ENCODE measurements at regions not wholly inside any gene's neighbourhood (a gene's known extent, or its start where the extent isn't known, plus 50 kb on each side); places are given as distances from the start of the nearest gene placed in this dataset.

DNA sequence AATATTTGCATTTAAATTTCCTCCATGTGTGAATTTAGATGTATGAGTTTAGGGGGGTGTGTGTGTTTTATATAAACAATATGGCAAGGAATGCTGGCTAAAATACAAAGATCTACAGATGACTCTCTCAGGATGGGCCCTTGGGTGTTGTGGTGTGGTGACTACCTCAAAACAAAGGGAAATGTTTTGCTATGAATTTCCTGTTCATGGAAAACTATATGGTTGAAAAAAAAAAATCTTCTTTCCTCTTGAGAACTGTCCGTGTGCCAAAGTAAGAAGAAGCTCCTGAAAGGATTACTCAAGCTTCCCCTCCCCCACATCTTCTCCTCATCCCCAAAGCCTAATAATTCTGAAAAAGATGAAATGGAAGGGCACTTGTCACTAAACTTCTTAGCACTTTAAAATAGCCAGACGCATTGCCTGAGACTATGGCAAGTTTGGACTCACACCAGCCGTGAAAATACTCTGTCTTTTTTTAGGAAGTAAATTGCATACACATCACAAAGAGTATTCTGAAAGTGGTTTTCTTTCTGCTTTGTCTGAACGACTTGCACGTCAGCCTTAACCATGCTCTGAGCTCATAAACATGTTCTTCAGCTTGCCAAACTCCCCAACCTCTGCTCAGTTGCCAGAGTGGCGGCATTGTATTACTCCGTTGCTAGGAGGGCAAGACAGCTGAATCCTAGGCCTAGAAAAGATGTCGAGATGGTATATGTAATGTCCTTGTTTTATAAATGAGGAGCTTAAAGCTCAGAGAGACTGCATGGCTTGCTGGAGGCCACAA lies 250.4 kb upstream of the JADE1 start:
- H3K36me3 Mint-ChIP-seq (ENCODE audit: insufficient read depth in 2 of 2): no peaks in the 10 kb centered on the region

DNA sequence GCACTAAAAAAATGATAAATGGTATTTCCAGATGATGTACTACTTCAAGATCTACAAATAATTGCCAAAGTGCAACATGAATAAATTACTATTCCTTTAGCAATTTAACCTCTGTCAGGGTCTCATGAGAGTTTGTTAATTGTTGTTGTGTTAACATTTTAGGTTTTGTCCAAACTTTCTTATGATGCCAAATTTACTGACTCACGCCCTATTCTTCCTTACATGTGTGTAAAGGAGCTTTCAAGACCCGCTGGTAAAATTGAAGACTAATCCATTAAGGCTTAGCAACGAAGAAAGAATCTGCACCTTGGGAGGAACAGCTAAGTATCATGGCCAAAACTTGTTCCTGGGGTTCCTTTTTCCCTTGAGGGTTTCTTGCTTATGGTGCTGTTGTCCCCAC lies 252.7 kb upstream of the JADE1 start:
- H3K27me3 Mint-ChIP-seq (ENCODE audit: low read depth): peaks cover 1% of the 10 kb centered on the region
- no peak overlapping the region for H3K27ac Mint-ChIP-seq

More for the DNA sequence above, 250.4 kb upstream of the JADE1 start:
- ATAC-seq (replicated peaks in 1 of 2) (no peak), DNase-seq (no peak)
- Mint-ChIP-seq H3K27me3 (ENCODE audit: low read depth) (peaks cover 3% of the 10 kb centered on the region), H3K9me3 (no peaks in the 10 kb centered on the region), H3K4me3 (no peak overlapping the region), H3K27ac (no peak overlapping the region), H3K4me1 (ENCODE audit: low read depth) (peaks cover 2% of the 10 kb centered on the region)

DNA sequence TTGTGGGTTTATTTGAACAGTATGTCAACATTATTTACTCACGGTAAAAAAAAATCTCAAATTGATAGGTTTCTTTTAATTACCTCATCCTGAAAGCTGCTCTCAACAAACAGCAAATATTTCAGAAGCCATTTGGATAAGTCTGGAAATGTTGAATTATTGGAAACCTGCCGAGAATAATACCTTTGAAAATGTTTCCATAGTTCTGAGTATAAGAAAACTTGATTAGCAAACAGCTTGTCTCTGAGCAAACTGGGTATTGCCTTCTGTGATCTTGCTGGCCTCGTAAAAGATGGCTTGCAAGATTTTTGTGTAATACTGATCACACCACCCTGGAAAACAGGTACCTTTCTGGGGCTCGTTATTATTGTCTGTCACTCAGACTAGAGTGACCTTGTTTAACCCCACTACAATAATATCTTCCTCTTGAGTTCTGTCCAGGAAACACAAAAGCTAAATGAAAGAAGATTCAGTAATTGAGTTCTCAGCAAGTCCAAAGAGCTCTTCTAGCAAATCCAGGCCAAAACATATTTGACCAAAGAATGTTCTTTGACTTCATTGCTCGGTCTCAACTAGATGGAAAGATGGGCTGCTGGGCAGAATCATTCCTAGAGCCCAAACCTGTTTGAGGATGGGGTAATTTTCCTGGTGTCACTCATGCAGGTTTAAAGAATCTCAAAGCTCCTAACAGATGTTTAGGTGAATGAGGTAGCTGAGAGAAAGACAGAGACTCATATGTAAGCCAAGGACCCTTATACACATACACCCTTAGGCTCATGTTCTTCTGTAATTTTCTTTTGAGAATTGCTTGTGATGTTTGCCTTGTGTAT lies 255.6 kb upstream of the JADE1 start:
- DNase-seq (no peak), ATAC-seq (replicated peaks in 1 of 2) (no peak)
- peak overlapping the region; percentile 94 for H3K27ac Mint-ChIP-seq
- peaks cover 17% of the 10 kb centered on the region for H3K27me3 Mint-ChIP-seq (ENCODE audit: low read depth)
- H3K4me1 Mint-ChIP-seq (ENCODE audit: low read depth): peaks cover 17% of the 10 kb centered on the region
- H3K36me3 Mint-ChIP-seq (ENCODE audit: insufficient read depth in 2 of 2): peaks cover 0 to 2% of the 10 kb centered on the region in 2 donors
- peaks cover 0 to 3% of the 10 kb centered on the region in 2 donors for H3K9me3 Mint-ChIP-seq
- H3K4me3 Mint-ChIP-seq: peak overlapping the region; percentile 89 to 92

More for the DNA sequence above, 252.7 kb upstream of the JADE1 start:
- peaks cover 17% of the 10 kb centered on the region for H3K4me1 Mint-ChIP-seq (ENCODE audit: low read depth)
- ATAC-seq (replicated peaks in 1 of 2): no peak
- H3K36me3 Mint-ChIP-seq (ENCODE audit: insufficient read depth in 2 of 2): no peaks in the 10 kb centered on the region
- no peak for DNase-seq
- no peaks in the 10 kb centered on the region for H3K9me3 Mint-ChIP-seq
- no peak overlapping the region for H3K4me3 Mint-ChIP-seq

DNA sequence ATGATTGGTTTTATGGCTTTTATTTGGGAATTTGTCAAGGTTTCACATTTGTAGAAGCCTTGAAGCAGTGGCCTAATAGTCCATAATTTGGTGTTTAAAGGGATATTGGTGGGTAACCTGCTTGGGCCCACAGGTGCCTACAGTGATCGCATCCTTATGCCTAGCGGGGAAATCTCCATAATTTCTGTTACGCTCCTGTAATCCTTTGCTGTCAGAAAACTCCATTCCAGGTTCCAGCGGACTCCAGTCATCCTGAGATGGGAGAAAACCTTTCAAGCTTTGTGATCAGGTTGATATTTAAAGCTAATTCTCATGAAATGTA lies 257.0 kb upstream of the JADE1 start:
- H3K36me3 Mint-ChIP-seq (ENCODE audit: insufficient read depth in 2 of 2): peaks cover 0 to 2% of the 10 kb centered on the region in 2 donors
- ATAC-seq (replicated peaks in 1 of 2) (no peak), DNase-seq (no peak)
- H3K4me3 Mint-ChIP-seq: peak overlapping the region; percentile 89 to 92
- peaks cover 17% of the 10 kb centered on the region for H3K4me1 Mint-ChIP-seq (ENCODE audit: low read depth)
- peak overlapping the region; percentile 94 for H3K27ac Mint-ChIP-seq
- H3K9me3 Mint-ChIP-seq: peaks cover 0 to 3% of the 10 kb centered on the region in 2 donors
- peaks cover 17% of the 10 kb centered on the region for H3K27me3 Mint-ChIP-seq (ENCODE audit: low read depth)

DNA sequence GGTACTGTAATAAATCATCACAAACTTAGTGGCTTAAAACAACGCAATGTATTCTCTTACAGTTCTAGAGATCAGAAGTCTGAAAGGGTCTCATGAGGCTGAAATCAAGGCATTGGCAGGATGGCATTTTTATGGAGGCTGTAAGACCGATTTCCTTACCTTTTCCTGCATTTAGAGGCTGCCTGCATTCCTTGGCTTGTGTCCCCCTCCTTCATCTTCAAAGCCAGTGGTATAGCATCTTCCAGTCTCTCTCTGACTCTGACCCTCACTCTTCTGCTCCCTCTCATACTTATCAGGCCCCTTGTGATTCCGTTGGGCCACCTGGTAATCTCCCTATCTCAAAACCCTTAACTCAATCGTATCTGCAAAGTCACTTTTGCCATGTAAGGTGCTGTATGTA lies 258.2 kb upstream of the JADE1 start:
- H3K4me1 Mint-ChIP-seq (ENCODE audit: low read depth): peaks cover 17% of the 10 kb centered on the region
- DNase-seq: no peak
- ATAC-seq (replicated peaks in 1 of 2): no peak
- H3K27ac Mint-ChIP-seq: no peak overlapping the region
- H3K36me3 Mint-ChIP-seq (ENCODE audit: insufficient read depth in 2 of 2): peaks cover 0 to 2% of the 10 kb centered on the region in 2 donors
- H3K4me3 Mint-ChIP-seq: no peak overlapping the region
- H3K27me3 Mint-ChIP-seq (ENCODE audit: low read depth): peaks cover 22% of the 10 kb centered on the region
- H3K9me3 Mint-ChIP-seq: peaks cover 0 to 3% of the 10 kb centered on the region in 2 donors

DNA sequence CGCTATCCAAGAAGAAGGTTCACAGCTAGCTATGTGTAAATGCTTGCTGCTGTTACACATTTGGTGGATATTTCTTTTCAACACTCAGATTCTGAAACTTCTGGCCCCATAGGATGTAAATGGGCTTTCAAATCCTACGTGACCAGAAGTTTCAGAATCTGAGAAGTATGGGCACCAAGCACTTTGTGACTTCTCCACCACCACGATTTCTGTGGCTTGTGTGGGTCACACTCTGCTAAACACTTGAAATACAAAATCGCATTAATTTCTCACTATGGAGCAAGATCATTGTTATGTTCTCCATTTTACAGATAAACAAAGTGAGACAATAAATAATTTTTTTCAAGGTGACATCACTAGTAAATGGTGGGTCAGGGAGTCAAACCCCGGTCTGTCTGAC lies 259.4 kb upstream of the JADE1 start:
- Mint-ChIP-seq H3K9me3 (peaks cover 0 to 3% of the 10 kb centered on the region in 2 donors), H3K27me3 (ENCODE audit: low read depth) (peaks cover 22% of the 10 kb centered on the region), H3K36me3 (ENCODE audit: insufficient read depth in 2 of 2) (peaks cover 0 to 2% of the 10 kb centered on the region in 2 donors), H3K4me3 (no peak overlapping the region), H3K4me1 (ENCODE audit: low read depth) (peaks cover 17% of the 10 kb centered on the region), H3K27ac (no peak overlapping the region)
- no peak for ATAC-seq (replicated peaks in 1 of 2)
- DNase-seq: no peak

DNA sequence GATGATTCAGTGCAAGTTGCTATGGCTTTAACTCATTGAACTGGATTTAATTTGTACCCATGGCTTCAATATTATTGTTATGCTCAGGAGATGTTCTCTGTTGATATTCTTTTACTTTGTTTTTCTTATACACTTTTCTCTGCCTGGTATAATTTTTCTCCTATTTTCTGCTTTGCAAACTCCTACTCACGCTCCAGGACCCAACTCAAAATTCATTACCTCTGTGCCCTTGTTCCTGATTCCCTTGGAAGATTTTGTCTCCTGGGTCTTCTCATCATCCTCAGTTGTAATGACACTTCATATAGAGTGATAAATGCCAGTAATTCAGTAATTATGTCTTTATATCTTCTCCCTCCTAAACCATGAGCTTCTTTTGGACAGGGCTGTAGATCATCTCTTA lies 259.9 kb upstream of the JADE1 start:
- Mint-ChIP-seq H3K4me3 (no peak overlapping the region), H3K27ac (no peak overlapping the region), H3K9me3 (peaks cover 0 to 3% of the 10 kb centered on the region in 2 donors), H3K27me3 (ENCODE audit: low read depth) (peaks cover 22% of the 10 kb centered on the region), H3K4me1 (ENCODE audit: low read depth) (peaks cover 17% of the 10 kb centered on the region), H3K36me3 (ENCODE audit: insufficient read depth in 2 of 2) (peaks cover 0 to 2% of the 10 kb centered on the region in 2 donors)
- DNase-seq: no peak
- ATAC-seq (replicated peaks in 1 of 2): no peak

DNA sequence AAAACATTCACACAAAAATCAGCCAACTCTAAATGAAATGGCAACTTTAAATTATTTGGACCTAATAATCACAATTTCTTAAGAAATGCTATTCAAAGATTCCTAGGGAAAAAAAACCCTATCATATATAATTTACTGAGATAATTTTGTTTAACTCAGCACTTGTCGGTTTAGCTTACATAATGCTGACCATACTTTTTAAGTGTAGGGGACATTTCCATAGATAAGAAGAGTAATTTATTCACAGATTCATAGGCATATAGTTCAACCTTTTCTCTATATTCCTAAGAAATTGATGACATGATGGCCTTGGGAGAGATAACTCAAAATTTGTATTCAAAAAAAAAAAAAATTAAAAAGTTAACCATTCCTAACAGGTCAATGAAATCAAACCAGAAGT lies 260.8 kb upstream of the PGRMC2 start:
- Mint-ChIP-seq H3K9me3 (peaks cover 0 to 3% of the 10 kb centered on the region in 2 donors), H3K27ac (no peak overlapping the region), H3K4me3 (no peak overlapping the region), H3K36me3 (ENCODE audit: insufficient read depth in 2 of 2) (peaks cover 0 to 2% of the 10 kb centered on the region in 2 donors), H3K27me3 (ENCODE audit: low read depth) (peaks cover 22% of the 10 kb centered on the region), H3K4me1 (ENCODE audit: low read depth) (peaks cover 8% of the 10 kb centered on the region)
- DNase-seq (no peak), ATAC-seq (replicated peaks in 1 of 2) (no peak)

DNA sequence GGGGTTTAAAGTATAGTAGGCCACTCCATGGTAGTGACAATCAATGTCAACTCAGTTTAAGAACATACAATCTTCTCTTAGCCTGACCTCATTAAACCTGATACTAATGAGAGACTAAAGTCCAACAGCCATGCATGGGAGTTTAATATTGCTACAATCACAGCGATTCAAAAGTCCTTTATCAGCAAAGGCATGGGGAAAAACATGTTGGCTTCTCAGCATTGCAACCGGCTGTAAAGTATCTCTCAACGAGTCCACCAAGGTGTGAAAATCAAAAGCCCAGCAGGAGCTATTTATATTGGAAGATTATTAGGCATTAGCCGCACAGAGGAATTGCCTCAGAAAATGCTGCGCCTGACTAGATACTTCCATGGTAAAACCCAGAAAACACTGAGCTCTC lies 256.7 kb upstream of the PGRMC2 start:
- ATAC-seq (replicated peaks in 1 of 2): no peak
- DNase-seq: no peak
- Mint-ChIP-seq H3K4me1 (ENCODE audit: low read depth) (no peaks in the 10 kb centered on the region), H3K27ac (no peak overlapping the region), H3K9me3 (no peaks in the 10 kb centered on the region), H3K27me3 (ENCODE audit: low read depth) (peaks cover 5% of the 10 kb centered on the region), H3K4me3 (no peak overlapping the region), H3K36me3 (ENCODE audit: insufficient read depth in 2 of 2) (no peaks in the 10 kb centered on the region)

DNA sequence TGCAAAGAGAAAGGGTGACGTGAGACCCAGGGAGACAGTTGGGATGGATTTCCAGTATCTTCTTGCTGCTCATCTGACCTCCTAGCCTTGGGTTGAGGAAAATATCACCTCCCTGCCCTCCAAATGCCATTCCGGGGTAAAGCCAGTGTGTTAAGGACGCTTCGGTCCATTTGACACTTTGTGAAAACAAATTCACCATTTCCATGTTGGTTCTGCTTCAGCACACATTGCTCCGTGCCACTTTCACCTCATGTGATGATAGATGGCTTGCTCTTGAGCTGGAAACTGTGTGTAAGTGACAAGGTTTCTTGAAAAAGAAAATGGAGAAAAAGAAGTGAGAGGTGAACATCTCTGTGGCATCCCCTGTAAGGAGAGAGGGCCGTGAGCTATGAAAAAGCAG lies 256.1 kb upstream of the PGRMC2 start:
- Mint-ChIP-seq H3K4me3 (no peak overlapping the region), H3K27me3 (ENCODE audit: low read depth) (peaks cover 5% of the 10 kb centered on the region), H3K4me1 (ENCODE audit: low read depth) (no peaks in the 10 kb centered on the region), H3K9me3 (no peaks in the 10 kb centered on the region), H3K27ac (no peak overlapping the region), H3K36me3 (ENCODE audit: insufficient read depth in 2 of 2) (no peaks in the 10 kb centered on the region)
- no peak for ATAC-seq (replicated peaks in 1 of 2)
- no peak for DNase-seq

DNA sequence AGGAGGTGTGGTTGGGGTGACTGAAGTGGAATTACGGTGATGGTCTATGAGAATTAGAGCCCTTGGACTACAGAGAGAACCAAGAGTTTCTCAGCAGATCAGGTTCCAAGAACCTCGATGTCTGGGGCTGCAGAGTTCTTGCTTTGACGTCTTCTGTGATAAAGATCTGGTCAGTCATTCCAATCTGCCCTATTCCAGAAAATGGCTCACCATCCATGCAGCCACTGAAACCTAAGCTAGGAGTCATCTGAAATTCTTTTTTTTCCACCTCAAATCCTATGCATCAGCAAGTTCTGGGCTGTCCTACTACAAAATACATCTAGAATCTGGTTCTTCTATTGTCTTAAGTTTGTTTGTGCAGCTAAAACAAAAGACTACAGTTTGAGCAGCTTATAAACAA lies 254.4 kb upstream of the PGRMC2 start:
- no peak for ATAC-seq (replicated peaks in 1 of 2)
- Mint-ChIP-seq H3K4me1 (ENCODE audit: low read depth) (no peaks in the 10 kb centered on the region), H3K27ac (no peak overlapping the region), H3K9me3 (no peaks in the 10 kb centered on the region), H3K27me3 (ENCODE audit: low read depth) (peaks cover 1% of the 10 kb centered on the region), H3K4me3 (no peak overlapping the region), H3K36me3 (ENCODE audit: insufficient read depth in 2 of 2) (no peaks in the 10 kb centered on the region)
- no peak for DNase-seq

DNA sequence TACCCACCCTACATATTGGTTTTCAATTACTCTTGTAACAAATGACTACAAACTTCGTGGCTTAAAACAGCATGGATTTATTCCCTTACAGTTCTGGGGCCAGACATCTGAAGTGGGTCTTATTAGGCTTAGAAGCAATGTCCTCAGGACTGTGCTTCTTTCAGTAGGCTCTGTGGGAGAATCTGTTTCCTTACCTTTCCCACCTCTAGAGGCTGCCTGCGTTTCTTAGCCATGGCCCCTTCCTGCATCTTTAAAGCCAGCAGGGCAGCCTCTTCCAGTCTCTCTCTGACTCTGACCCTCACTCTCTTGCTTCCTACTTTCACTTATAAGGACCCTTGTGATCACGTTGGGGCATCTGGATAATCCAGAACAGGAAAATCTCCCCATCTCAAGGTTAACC lies 252.5 kb upstream of the PGRMC2 start:
- no peaks in the 10 kb centered on the region for H3K27me3 Mint-ChIP-seq (ENCODE audit: low read depth)
- no peaks in the 10 kb centered on the region for H3K36me3 Mint-ChIP-seq (ENCODE audit: insufficient read depth in 2 of 2)
- no peak overlapping the region for H3K27ac Mint-ChIP-seq
- H3K4me3 Mint-ChIP-seq: no peak overlapping the region
- H3K9me3 Mint-ChIP-seq: no peaks in the 10 kb centered on the region
- ATAC-seq (replicated peaks in 1 of 2): no peak
- no peak for DNase-seq
- H3K4me1 Mint-ChIP-seq (ENCODE audit: low read depth): no peaks in the 10 kb centered on the region

DNA sequence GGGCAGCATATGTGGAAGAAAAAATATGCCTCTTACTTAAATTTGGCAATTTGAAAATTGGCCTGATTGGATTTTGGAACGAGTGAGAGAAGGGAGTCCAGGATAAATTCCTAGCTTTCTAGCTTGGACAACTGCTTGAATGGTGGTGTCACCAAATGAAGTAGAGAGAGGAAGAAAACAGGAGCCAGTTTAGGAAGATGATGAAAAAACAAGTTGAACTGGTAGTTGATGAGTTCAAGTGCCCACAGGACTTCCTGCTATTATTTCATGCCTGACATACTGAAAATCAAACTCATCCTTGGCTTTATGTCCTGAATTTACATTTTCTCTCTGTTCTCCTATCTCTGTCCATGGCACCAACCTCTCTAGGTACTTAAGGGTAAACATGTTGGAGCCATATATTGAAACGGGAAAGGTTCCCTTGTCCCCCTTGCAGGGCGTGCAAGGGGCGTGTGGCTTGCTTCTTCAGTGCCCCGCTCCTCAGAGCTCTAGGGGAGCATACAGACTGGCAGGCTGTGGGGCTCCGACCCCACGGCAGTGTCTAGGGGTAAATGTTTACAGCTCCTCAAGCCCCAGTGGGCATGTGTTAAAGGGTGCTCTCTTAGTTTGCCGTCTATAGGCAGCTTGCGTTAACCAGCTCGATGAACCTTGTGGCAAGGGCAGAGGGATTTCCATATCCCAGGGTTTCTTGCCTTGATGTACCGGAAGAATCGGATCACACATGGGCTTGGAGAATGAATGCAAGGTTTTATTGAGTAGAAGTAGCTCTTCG lies 250.7 kb upstream of the PGRMC2 start:
- H3K4me3 Mint-ChIP-seq: no peak overlapping the region
- H3K36me3 Mint-ChIP-seq (ENCODE audit: insufficient read depth in 2 of 2): no peaks in the 10 kb centered on the region
- H3K4me1 Mint-ChIP-seq (ENCODE audit: low read depth): no peaks in the 10 kb centered on the region
- no peak for DNase-seq
- no peaks in the 10 kb centered on the region for H3K9me3 Mint-ChIP-seq
- no peak overlapping the region for H3K27ac Mint-ChIP-seq
- no peak for ATAC-seq (replicated peaks in 1 of 2)
- peaks cover 6% of the 10 kb centered on the region for H3K27me3 Mint-ChIP-seq (ENCODE audit: low read depth)
